Caco-2 (cell line): ENCODE measurements at regions not wholly inside any gene's neighbourhood (a gene's known extent, or its start where the extent isn't known, plus 50 kb on each side); places are given as distances from the start of the nearest gene placed in this dataset.

Experiments used
- BruUV-seq: library from RNA; stranded (reverse); fragments of 400-500 nt; replicated peaks from 2 replicates; lab custom pipeline; 2021; lab: Mats Ljungman, UMichigan
- CTCF ChIA-PET: fragments of 300-600 bp; sonication (Branson Sonifier 250); formaldehyde crosslinking; loops from one replicate; lab custom pipeline; 2022; ENCODE audit warnings: antibody characterized with exemption; lab: Charles Lee
- POLR2A ChIA-PET: fragments of 300-600 bp; sonication (Branson Sonifier 250); formaldehyde crosslinking; loops from one replicate; lab custom pipeline; 2022; ENCODE audit warnings: antibody characterized with exemption; lab: Charles Lee
- DNase-seq, 2 experiments: peaks; one replicate each; pipeline versions ENCODE4 v3.0.0 to v3.0.0-alpha.2; 2020 to 2022
- H3K27me3 ChIP-seq: replicated peaks from 2 replicates; pipeline ENCODE4 v1.6.0; 2011; ENCODE audit warnings: low read length; ENCODE audit not compliant: control insufficient read depth, insufficient read depth
- H3K36me3 ChIP-seq: 2 replicates; pipeline ENCODE4 v1.5.1; 2011; ENCODE audit warnings: low read length; ENCODE audit not compliant: control insufficient read depth, insufficient read depth
- H3K4me1 ChIP-seq: fragments of 250-450 bp; sonication (Bioruptor Pico); 2 replicates; pipeline ENCODE4 v1.5.1; 2020; ENCODE audit warnings: mild to moderate bottlenecking
- H3K4me3 ChIP-seq: 2 replicates; pipeline ENCODE4 v1.5.1; 2011; ENCODE audit warnings: low read depth, mild to moderate bottlenecking, control low read depth, low read length
- H3K9me3 ChIP-seq: fragments of 250-450 bp; sonication (Bioruptor Pico); 2 replicates; pipeline ENCODE4 v1.5.1; 2020; ENCODE audit warnings: mild to moderate bottlenecking, moderate library complexity
- H3K27ac Mint-ChIP-seq: one replicate; pipeline ENCODE4 v1.8.0; 2022; ENCODE audit warnings: mixed read lengths; ENCODE audit not compliant: unreplicated experiment
- H3K27me3 Mint-ChIP-seq: one replicate; pipeline ENCODE4 v1.8.0; 2022; ENCODE audit warnings: mixed read lengths; ENCODE audit not compliant: insufficient read depth, unreplicated experiment
- H3K36me3 Mint-ChIP-seq: one replicate; pipeline ENCODE4 v1.8.0; 2022; ENCODE audit warnings: mild to moderate bottlenecking, mixed read lengths; ENCODE audit not compliant: insufficient read depth, unreplicated experiment
- H3K4me1 Mint-ChIP-seq: one replicate; pipeline ENCODE4 v1.8.0; 2022; ENCODE audit warnings: low read depth, mixed read lengths; ENCODE audit not compliant: unreplicated experiment
- H3K4me3 Mint-ChIP-seq: one replicate; pipeline ENCODE4 v1.8.0; 2022; ENCODE audit warnings: mild to moderate bottlenecking, moderate library complexity, mixed read lengths; ENCODE audit not compliant: unreplicated experiment
- H3K9me3 Mint-ChIP-seq: one replicate; pipeline ENCODE4 v1.8.0; 2022; ENCODE audit warnings: mixed read lengths; ENCODE audit not compliant: unreplicated experiment
- intact Hi-C: fragments of 100-400 bp; cut with micrococcal nuclease; formaldehyde crosslinking; loops from one replicate; pipeline ENCODE4 v1.10.0; 2022; ENCODE audit not compliant: unreplicated experiment
- TF ChIP-seq, protein P1 (sequence below), 2 experiments: fragments of 200-600 bp in 1 of 2; IDR thresholded peaks; 1 replicate in 1 of 2; 2 replicates in 1 of 2; pipeline versions ENCODE4 v1.5.1 to v1.8.0; 2011 to 2022; ENCODE audit warnings: antibody characterized with exemption in 1 of 2, control low read depth in 1 of 2, inconsistent platforms in 1 of 2, low read depth in 1 of 2, low read length in 1 of 2, mild to moderate bottlenecking in 1 of 2, moderate library complexity in 1 of 2; ENCODE audit not compliant: insufficient read depth in 1 of 2, severe bottlenecking in 1 of 2, unreplicated experiment in 1 of 2

- CTCF ChIA-PET, result no interaction called here
- no peaks in the 10 kb centered on the region for H3K36me3 Mint-ChIP-seq
- intact Hi-C loops, result no loop called here
- Histone ChIP-seq H3K4me3 (no peak overlapping the region), H3K27me3 (no peaks in the 10 kb centered on the region), H3K36me3 (no peaks in the 10 kb centered on the region), H3K9me3 (no peaks in the 10 kb centered on the region), H3K4me1 (no peaks in the 10 kb centered on the region)
- no peaks in the 10 kb centered on the region for H3K4me1 Mint-ChIP-seq
- H3K27me3 Mint-ChIP-seq, result peaks cover 3% of the 10 kb centered on the region
- POLR2A ChIA-PET, result interaction anchor here (0.5 kb wide), 1 partner anchor 535 kb away, joined by 6 read pairs; no protein-coding TSS in a partner anchor
- no peak overlapping the region for H3K27ac Mint-ChIP-seq
- TF ChIP-seq, protein P1, sequence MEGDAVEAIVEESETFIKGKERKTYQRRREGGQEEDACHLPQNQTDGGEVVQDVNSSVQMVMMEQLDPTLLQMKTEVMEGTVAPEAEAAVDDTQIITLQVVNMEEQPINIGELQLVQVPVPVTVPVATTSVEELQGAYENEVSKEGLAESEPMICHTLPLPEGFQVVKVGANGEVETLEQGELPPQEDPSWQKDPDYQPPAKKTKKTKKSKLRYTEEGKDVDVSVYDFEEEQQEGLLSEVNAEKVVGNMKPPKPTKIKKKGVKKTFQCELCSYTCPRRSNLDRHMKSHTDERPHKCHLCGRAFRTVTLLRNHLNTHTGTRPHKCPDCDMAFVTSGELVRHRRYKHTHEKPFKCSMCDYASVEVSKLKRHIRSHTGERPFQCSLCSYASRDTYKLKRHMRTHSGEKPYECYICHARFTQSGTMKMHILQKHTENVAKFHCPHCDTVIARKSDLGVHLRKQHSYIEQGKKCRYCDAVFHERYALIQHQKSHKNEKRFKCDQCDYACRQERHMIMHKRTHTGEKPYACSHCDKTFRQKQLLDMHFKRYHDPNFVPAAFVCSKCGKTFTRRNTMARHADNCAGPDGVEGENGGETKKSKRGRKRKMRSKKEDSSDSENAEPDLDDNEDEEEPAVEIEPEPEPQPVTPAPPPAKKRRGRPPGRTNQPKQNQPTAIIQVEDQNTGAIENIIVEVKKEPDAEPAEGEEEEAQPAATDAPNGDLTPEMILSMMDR (IDR thresholded peaks at IDR 0.05; ENCODE audit: insufficient read depth in 1 of 2, low read depth in 1 of 2, low read length in 1 of 2, severe bottlenecking in 1 of 2, unreplicated experiment in 1 of 2), result no peak
- no peak overlapping the region for H3K4me3 Mint-ChIP-seq
- DNase-seq, result no peak
- no peaks in the 10 kb centered on the region for H3K9me3 Mint-ChIP-seq
- BruUV-seq, result no TSS peak
Observed at GRCh38 chr19:28166025-28166424, 1046.9 kb downstream of the UQCRFS1 start.

GRCh38 chr19:28164214-28164613, 1048.7 kb downstream of the UQCRFS1 start:
- peaks cover 14% of the 10 kb centered on the region for H3K9me3 Mint-ChIP-seq
- H3K4me1 Mint-ChIP-seq, result no peaks in the 10 kb centered on the region

DNA sequence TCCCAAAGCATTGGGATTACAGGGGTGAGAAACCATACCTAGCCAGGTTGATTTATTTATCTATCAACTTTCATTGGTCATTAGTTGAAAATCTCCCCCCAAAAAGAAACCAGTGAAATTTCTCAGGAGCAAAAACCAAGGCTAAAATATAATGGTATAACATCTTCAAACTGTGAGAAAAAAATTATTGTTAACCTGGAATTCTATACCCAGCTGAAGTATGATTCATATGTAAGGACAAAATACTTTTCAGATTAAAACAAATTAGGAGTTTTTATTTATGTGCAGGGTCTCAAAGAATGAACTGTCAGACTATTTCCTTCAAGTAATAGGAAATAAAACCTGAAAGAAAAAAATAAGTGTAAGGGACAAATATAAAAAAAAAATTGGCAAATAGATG, 1053.9 kb downstream of the UQCRFS1 start:
- intact Hi-C loops, result no loop called here
- no peaks in the 10 kb centered on the region for H3K36me3 Mint-ChIP-seq
- no peak overlapping the region for H3K4me3 ChIP-seq
- BruUV-seq, result no TSS peak
- no peaks in the 10 kb centered on the region for H3K27me3 ChIP-seq
- no peak overlapping the region for H3K4me3 Mint-ChIP-seq
- ChIA-PET CTCF (no interaction called here), POLR2A (no interaction called here)
- no peak for DNase-seq
- H3K4me1 Mint-ChIP-seq, result no peaks in the 10 kb centered on the region
- no peak overlapping the region for H3K27ac Mint-ChIP-seq
- H3K9me3 Mint-ChIP-seq, result peaks cover 26% of the 10 kb centered on the region
- H3K4me1 ChIP-seq, result no peaks in the 10 kb centered on the region
- no peaks in the 10 kb centered on the region for H3K36me3 ChIP-seq
- H3K9me3 ChIP-seq, result 0 out of 2 replicates have a peak, but pooled peaks cover 11% of the 10 kb centered on the region
- no peaks in the 10 kb centered on the region for H3K27me3 Mint-ChIP-seq
- TF ChIP-seq, protein P1 (IDR thresholded peaks at IDR 0.05; ENCODE audit: insufficient read depth in 1 of 2, low read depth in 1 of 2, low read length in 1 of 2, severe bottlenecking in 1 of 2, unreplicated experiment in 1 of 2), result no peak

More at GRCh38 chr19:28164214-28164613, 1048.7 kb downstream of the UQCRFS1 start:
- Histone ChIP-seq H3K9me3 (0 out of 2 replicates have a peak, but pooled peaks cover 1% of the 10 kb centered on the region), H3K36me3 (no peaks in the 10 kb centered on the region), H3K27me3 (no peaks in the 10 kb centered on the region), H3K4me3 (no peak overlapping the region), H3K4me1 (no peaks in the 10 kb centered on the region)
- ChIA-PET POLR2A (no interaction called here), CTCF (no interaction called here)
- BruUV-seq, result no TSS peak
- Mint-ChIP-seq H3K36me3 (no peaks in the 10 kb centered on the region), H3K27ac (no peak overlapping the region), H3K27me3 (peaks cover 3% of the 10 kb centered on the region), H3K4me3 (no peak overlapping the region)
- DNase-seq, result no peak
- intact Hi-C loops, result no loop called here
- TF ChIP-seq, protein P1 (IDR thresholded peaks at IDR 0.05; ENCODE audit: insufficient read depth in 1 of 2, low read depth in 1 of 2, low read length in 1 of 2, severe bottlenecking in 1 of 2, unreplicated experiment in 1 of 2), result no peak
